Progenitor cell of endocrine pancreas (in vitro differentiated cells): ENCODE measurements at regions not wholly inside any gene's neighbourhood (a gene's known extent, or its start where the extent isn't known, plus 50 kb on each side); places are given as distances from the start of the nearest gene placed in this dataset.

Source experiments
- DNase-seq: peaks from one replicate; pipeline ENCODE4 v3.0.0; 2021; ENCODE audit warnings: low spot score; ENCODE audit not compliant: unreplicated experiment
- H3K27ac Mint-ChIP-seq: 2 replicates; pipeline ENCODE4 v1.8.0; 2021; ENCODE audit warnings: mild to moderate bottlenecking, moderate library complexity, mixed read lengths
- H3K27me3 Mint-ChIP-seq: 2 replicates; pipeline ENCODE4 v1.8.0; 2021; ENCODE audit warnings: mixed read lengths
- H3K36me3 Mint-ChIP-seq: 2 replicates; pipeline ENCODE4 v1.8.0; 2022; ENCODE audit warnings: mixed read lengths; ENCODE audit not compliant: insufficient read depth
- H3K4me1 Mint-ChIP-seq: 2 replicates; pipeline ENCODE4 v1.8.0; 2021; ENCODE audit warnings: low read depth, mixed read lengths
- H3K4me3 Mint-ChIP-seq: 2 replicates; pipeline ENCODE4 v1.8.0; 2021; ENCODE audit warnings: low read depth, mild to moderate bottlenecking, moderate library complexity, mixed read lengths
- H3K9me3 Mint-ChIP-seq: 2 replicates; pipeline ENCODE4 v1.8.0; 2021; ENCODE audit warnings: low read depth, mixed read lengths
- TF ChIP-seq, protein P1 (sequence below): fragments of 200-600 bp; sonication (generic); IDR thresholded peaks from one replicate; pipeline ENCODE4 v1.5.0; 2021; ENCODE audit warnings: antibody characterized with exemption, mild to moderate bottlenecking; ENCODE audit not compliant: unreplicated experiment

DNA sequence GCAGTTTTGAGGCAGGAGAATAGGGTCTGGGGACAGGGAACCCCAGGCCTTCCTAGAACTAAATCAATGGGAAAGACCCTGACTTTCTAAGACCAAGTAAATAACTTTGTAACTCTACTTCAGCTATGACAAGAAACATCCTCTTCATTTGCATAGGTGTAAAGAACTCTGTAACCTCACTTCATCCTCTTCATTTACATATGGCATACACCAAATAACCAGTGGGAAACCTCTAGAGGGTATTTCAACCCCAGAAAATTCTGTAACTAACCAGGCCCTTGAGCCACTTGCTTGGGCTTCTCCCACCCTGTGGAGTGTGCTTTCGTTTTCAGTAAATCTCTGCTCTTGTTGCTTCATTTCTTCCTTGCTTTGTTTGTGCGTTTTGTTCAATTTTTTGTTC is 495.6 kb downstream of the SIPA1L2 start:
- TF ChIP-seq, protein P1, sequence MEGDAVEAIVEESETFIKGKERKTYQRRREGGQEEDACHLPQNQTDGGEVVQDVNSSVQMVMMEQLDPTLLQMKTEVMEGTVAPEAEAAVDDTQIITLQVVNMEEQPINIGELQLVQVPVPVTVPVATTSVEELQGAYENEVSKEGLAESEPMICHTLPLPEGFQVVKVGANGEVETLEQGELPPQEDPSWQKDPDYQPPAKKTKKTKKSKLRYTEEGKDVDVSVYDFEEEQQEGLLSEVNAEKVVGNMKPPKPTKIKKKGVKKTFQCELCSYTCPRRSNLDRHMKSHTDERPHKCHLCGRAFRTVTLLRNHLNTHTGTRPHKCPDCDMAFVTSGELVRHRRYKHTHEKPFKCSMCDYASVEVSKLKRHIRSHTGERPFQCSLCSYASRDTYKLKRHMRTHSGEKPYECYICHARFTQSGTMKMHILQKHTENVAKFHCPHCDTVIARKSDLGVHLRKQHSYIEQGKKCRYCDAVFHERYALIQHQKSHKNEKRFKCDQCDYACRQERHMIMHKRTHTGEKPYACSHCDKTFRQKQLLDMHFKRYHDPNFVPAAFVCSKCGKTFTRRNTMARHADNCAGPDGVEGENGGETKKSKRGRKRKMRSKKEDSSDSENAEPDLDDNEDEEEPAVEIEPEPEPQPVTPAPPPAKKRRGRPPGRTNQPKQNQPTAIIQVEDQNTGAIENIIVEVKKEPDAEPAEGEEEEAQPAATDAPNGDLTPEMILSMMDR: no peak
- Mint-ChIP-seq H3K9me3 (peaks cover 6% of the 10 kb centered on the region), H3K36me3 (no peaks in the 10 kb centered on the region), H3K4me3 (no peak overlapping the region), H3K27ac (no peak overlapping the region), H3K27me3 (no peaks in the 10 kb centered on the region), H3K4me1 (no peaks in the 10 kb centered on the region)
- DNase-seq: no peak

DNA sequence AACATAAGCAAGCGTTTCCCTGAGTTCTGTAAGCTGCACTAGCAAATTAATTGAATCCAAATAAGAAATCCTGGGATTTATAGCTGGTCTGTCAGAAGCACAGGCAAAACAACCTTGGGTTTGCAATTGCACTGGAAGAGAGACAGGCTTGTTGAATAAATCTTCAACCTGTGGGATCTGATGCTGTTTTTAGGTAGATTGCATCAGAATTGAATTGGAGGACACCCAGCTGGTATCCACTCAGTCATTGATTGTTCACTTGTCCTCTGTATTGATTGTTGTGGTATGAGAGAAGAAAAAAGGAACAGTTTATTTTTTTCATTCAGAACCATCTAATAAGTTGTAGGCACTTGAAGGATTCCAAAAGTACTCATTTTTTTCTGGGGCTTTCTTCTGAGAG is 497.4 kb downstream of the SIPA1L2 start:
- Mint-ChIP-seq H3K4me3 (no peak overlapping the region), H3K27ac (no peak overlapping the region), H3K9me3 (peaks cover 6% of the 10 kb centered on the region), H3K36me3 (no peaks in the 10 kb centered on the region), H3K4me1 (no peaks in the 10 kb centered on the region), H3K27me3 (peaks cover 5% of the 10 kb centered on the region)
- TF ChIP-seq, protein P1: no peak
- DNase-seq: no peak

DNA sequence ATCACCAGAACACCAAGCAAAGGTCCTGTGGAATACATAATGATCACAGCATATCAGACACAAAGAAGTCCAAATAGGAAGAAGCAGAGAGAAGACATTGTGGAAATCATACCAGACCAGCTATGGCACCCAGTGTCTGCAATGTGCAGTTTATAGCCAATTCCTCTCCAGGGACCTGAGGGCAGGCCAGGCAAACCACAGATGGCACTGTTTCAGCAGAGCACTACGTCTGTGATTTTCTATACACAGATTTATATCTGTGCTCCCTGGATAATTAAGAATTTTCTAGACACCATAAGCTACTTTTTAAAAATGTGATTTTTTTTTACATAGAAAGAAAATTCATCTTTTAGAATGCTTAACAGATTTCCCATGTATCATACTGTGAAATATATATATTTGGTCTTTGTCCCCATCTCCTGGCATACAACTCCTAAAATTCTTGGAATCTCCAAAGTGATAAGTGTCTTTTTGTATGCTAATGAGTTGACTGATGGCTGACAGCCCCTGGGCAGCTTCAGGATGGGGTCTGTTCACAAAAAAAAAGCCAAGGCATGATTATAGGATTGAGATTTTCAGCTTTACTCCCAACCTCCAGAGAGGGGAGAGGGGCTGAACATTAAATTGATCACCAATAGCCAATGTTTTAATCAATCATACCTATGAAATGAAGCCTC is 498.1 kb downstream of the SIPA1L2 start:
- no peak overlapping the region for H3K4me3 Mint-ChIP-seq
- TF ChIP-seq, protein P1: no peak
- H3K27me3 Mint-ChIP-seq: peaks cover 7% of the 10 kb centered on the region
- H3K9me3 Mint-ChIP-seq: peaks cover 6% of the 10 kb centered on the region
- no peak overlapping the region for H3K27ac Mint-ChIP-seq
- DNase-seq: no peak
- H3K36me3 Mint-ChIP-seq: no peaks in the 10 kb centered on the region
- H3K4me1 Mint-ChIP-seq: no peaks in the 10 kb centered on the region

DNA sequence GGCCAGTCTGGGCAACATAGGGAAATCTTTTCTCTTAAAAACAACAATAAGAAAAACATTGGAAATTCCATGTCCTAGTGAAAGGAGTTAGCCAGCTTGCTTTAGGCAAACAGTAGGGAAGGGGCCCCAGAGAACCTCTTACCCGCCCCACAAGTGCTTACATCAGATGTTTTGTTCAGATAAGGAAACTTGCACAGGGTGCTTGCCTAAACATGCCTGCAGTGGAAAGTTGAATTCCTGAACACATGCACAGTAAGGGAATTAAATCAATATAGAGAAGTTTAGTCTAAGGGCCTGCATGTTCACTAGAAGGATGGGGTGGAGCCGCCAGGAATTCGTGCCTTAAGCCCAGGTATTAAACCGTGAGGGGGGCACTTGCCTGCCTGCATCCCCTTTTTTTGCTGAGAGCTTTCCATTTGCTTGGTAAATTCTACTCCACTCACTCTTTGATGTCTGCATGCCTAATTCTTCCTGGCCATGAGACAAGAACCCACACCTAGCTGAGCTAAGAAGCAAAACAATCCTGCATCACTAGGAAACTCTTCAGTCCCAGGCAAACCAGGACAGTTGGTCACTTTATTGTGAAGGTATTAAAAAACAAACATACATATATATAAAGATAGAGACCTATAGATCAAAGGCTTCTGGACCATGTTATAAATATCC is 499.0 kb downstream of the SIPA1L2 start:
- Mint-ChIP-seq H3K27ac (no peak overlapping the region), H3K27me3 (peaks cover 12% of the 10 kb centered on the region), H3K4me1 (no peaks in the 10 kb centered on the region), H3K9me3 (peaks cover 6% of the 10 kb centered on the region), H3K36me3 (no peaks in the 10 kb centered on the region), H3K4me3 (no peak overlapping the region)
- DNase-seq: no peak
- TF ChIP-seq, protein P1: no peak

DNA sequence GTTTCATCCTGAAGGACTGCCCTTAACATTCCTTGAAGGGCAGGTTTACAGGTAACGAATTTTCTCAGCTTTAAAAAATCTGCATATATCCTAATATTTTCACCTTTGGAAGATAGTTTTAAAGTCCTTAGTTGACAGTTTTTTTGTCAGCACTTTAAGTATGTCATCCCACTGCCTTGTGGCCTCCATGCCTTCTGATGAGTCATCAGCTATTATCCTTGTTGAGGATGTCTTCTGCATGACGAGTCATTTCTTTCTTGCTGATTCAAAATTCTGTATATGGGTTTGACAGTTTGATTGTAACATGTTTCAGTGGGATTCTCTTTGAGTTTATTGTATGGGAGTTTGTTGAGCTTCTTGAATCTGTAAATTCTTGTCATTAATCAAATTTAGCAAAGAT is 500.6 kb downstream of the DISC1 start:
- no peak overlapping the region for H3K27ac Mint-ChIP-seq
- DNase-seq: no peak
- peaks cover 4% of the 10 kb centered on the region for H3K4me1 Mint-ChIP-seq
- no peaks in the 10 kb centered on the region for H3K36me3 Mint-ChIP-seq
- H3K4me3 Mint-ChIP-seq: no peak overlapping the region
- TF ChIP-seq, protein P1: no peak
- H3K27me3 Mint-ChIP-seq: peaks cover 34% of the 10 kb centered on the region
- H3K9me3 Mint-ChIP-seq: peaks cover 9% of the 10 kb centered on the region
